GM21529 (cell line): ENCODE measurements at regions not wholly inside any gene's neighbourhood (a gene's known extent, or its start where the extent isn't known, plus 50 kb on each side); places are given as distances from the start of the nearest gene placed in this dataset.

Experiments
- ATAC-seq: cut with Tn5 transposase; IDR thresholded peaks from one replicate; pipeline ENCODE4 v1.9.1; 2021; ENCODE audit not compliant: unreplicated experiment

- no peak for ATAC-seq
These were observed 439.7 kb downstream of the RFPL4B start for GRCh38 chr6:112786801-112787200.

GRCh38 chr6:112787371-112787770 is 440.2 kb downstream of the RFPL4B start:
- no peak for ATAC-seq

- no peak for ATAC-seq
These were observed 448.2 kb downstream of the RFPL4B start for GRCh38 chr6:112795316-112795715.

GRCh38 chr6:112796712-112797111 is 449.6 kb downstream of the RFPL4B start:
- no peak for ATAC-seq

GRCh38 chr6:112799889-112800288 is 452.8 kb downstream of the RFPL4B start:
- ATAC-seq, result no peak

GRCh38 chr6:112800439-112800838 is 453.3 kb downstream of the RFPL4B start:
- no peak for ATAC-seq

GRCh38 chr6:112800916-112801315 is 453.8 kb downstream of the RFPL4B start:
- no peak for ATAC-seq

GRCh38 chr6:112801468-112802080 is 454.4 kb downstream of the RFPL4B start:
- no peak for ATAC-seq

- no peak for ATAC-seq
These were observed 455.0 kb downstream of the RFPL4B start for GRCh38 chr6:112802144-112802543.

- ATAC-seq, result no peak
These were observed 457.7 kb downstream of the RFPL4B start for GRCh38 chr6:112804638-112805330.

GRCh38 chr6:112806163-112806865 is 459.2 kb downstream of the RFPL4B start:
- no peak for ATAC-seq

GRCh38 chr6:112821476-112821875 is 474.3 kb downstream of the RFPL4B start:
- ATAC-seq, result no peak

- ATAC-seq, result no peak
These were observed 475.6 kb downstream of the RFPL4B start for GRCh38 chr6:112822769-112823168.

GRCh38 chr6:112827793-112828192 is 480.7 kb downstream of the RFPL4B start:
- peak; percentile 98 for ATAC-seq

GRCh38 chr6:112831022-112831421 is 483.9 kb downstream of the RFPL4B start:
- no peak for ATAC-seq

- ATAC-seq, result no peak
These were observed 486.5 kb downstream of the RFPL4B start for GRCh38 chr6:112833581-112834131.

GRCh38 chr6:112835078-112835477 is 487.9 kb downstream of the RFPL4B start:
- ATAC-seq, result no peak

- no peak for ATAC-seq
These were observed 492.4 kb downstream of the RFPL4B start for GRCh38 chr6:112839525-112839961.

GRCh38 chr6:112841553-112842329 is 494.6 kb downstream of the RFPL4B start:
- peak; percentile 80 for ATAC-seq

GRCh38 chr6:112842330-112842685 is 495.2 kb downstream of the RFPL4B start:
- ATAC-seq, result peak; percentile 52

- no peak for ATAC-seq
These were observed 499.6 kb downstream of the RFPL4B start for GRCh38 chr6:112846681-112847080.
